HepG2 (cell line): ENCODE measurements at regions not wholly inside any gene's neighbourhood (a gene's known extent, or its start where the extent isn't known, plus 50 kb on each side); places are given as distances from the start of the nearest gene placed in this dataset.

Experiments
- ATRX ChIP-seq: sonication (generic); formaldehyde crosslinking; IDR thresholded peaks from 2 replicates; pipeline ENCODE4 v1.4.0; 2020; ENCODE audit warnings: missing genetic modification reagents, borderline replicate concordance
- BCL6 ChIP-seq: IDR thresholded peaks from 2 replicates; pipeline ENCODE4 v1.6.1; 2016; ENCODE audit warnings: missing genetic modification reagents, missing compliant biosample characterization
- CBX5 ChIP-seq: sonication (generic); formaldehyde crosslinking; IDR thresholded peaks from 2 replicates; pipeline ENCODE4 v1.4.0; 2020; ENCODE audit warnings: missing genetic modification reagents, borderline replicate concordance
- HMGA1 ChIP-seq: sonication (generic); formaldehyde crosslinking; conservative IDR thresholded peaks from 2 replicates; pipeline ENCODE4 v1.4.0; 2020; ENCODE audit warnings: missing genetic modification reagents
- HNF4G ChIP-seq, 2 experiments: sonication (generic) in 1 of 2; formaldehyde crosslinking in 1 of 2; IDR thresholded peaks; 2 replicates each; pipeline versions ENCODE4 v1.4.0 to v1.6.1; 2011 to 2020; ENCODE audit warnings: borderline replicate concordance in 2 of 2, low read depth in 2 of 2, mild to moderate bottlenecking in 2 of 2, low read length in 1 of 2, missing genetic modification reagents in 1 of 2, moderate library complexity in 1 of 2
- JDP2 ChIP-seq: sonication (generic); formaldehyde crosslinking; IDR thresholded peaks from 2 replicates; pipeline ENCODE4 v1.8.1; 2022; ENCODE audit warnings: missing genetic modification reagents, borderline replicate concordance
- KMT2B ChIP-seq: IDR thresholded peaks from 2 replicates; pipeline ENCODE4 v1.6.1; 2016; ENCODE audit warnings: missing genetic modification reagents, missing compliant biosample characterization
- MAFF ChIP-seq: IDR thresholded peaks from 2 replicates; pipeline ENCODE4 v1.6.1; 2011; ENCODE audit warnings: low read depth, low read length, improper control_type of control experiment
- PAWR ChIP-seq: sonication (generic); formaldehyde crosslinking; IDR thresholded peaks from 2 replicates; pipeline ENCODE4 v1.4.0; 2020; ENCODE audit warnings: missing genetic modification reagents, mild to moderate bottlenecking, borderline replicate concordance
- PCBP2 ChIP-seq: fragments of 200-400 bp; formaldehyde crosslinking; optimal IDR thresholded peaks from 2 replicates; pipeline ENCODE3; 2018; ENCODE audit warnings: low read length, low read depth; ENCODE audit not compliant: poor library complexity, severe bottlenecking
- SPEN ChIP-seq: sonication (generic); formaldehyde crosslinking; IDR thresholded peaks from 2 replicates; pipeline ENCODE4 v1.5.1; 2020; ENCODE audit warnings: low read depth, mild to moderate bottlenecking, missing genetic modification reagents
- SRY ChIP-seq: sonication (generic); formaldehyde crosslinking; IDR thresholded peaks from 2 replicates; pipeline ENCODE4 v1.8.0; 2022; ENCODE audit warnings: mild to moderate bottlenecking, missing genetic modification reagents
- THAP11 ChIP-seq: IDR thresholded peaks from 2 replicates; pipeline ENCODE4 v1.6.1; 2016; ENCODE audit warnings: missing biosample characterization, missing genetic modification reagents
- ZBTB7B ChIP-seq: sonication (generic); formaldehyde crosslinking; IDR thresholded peaks from 2 replicates; pipeline ENCODE4 v1.4.0; 2020; ENCODE audit warnings: missing genetic modification reagents
- ZIK1 ChIP-seq: sonication (generic); formaldehyde crosslinking; IDR thresholded peaks from 2 replicates; pipeline ENCODE4 v1.5.0; 2020; ENCODE audit warnings: mild to moderate bottlenecking, low read depth, missing genetic modification reagents, borderline replicate concordance
- ZMAT3 ChIP-seq: sonication (generic); formaldehyde crosslinking; conservative IDR thresholded peaks from 2 replicates; pipeline ENCODE4 v1.7.0; 2021; ENCODE audit warnings: missing genetic modification reagents
- ZNF589 ChIP-seq: sonication (generic); formaldehyde crosslinking; conservative IDR thresholded peaks from 2 replicates; pipeline ENCODE4 v1.8.0; 2022; ENCODE audit warnings: mild to moderate bottlenecking, moderate library complexity, missing genetic modification reagents
- ZNF660 ChIP-seq: sonication (generic); formaldehyde crosslinking; IDR thresholded peaks from 2 replicates; pipeline ENCODE4 v1.5.1; 2020; ENCODE audit warnings: mild to moderate bottlenecking, low read depth, missing genetic modification reagents, borderline replicate concordance
- ZNF75D ChIP-seq: sonication (generic); formaldehyde crosslinking; IDR thresholded peaks from 2 replicates; pipeline ENCODE4 v1.8.1; 2023; ENCODE audit warnings: missing genetic modification reagents, mild to moderate bottlenecking, borderline replicate concordance
- TF ChIP-seq, protein P1 (sequence below): IDR thresholded peaks from 2 replicates; pipeline ENCODE4 v1.6.1; 2016; ENCODE audit warnings: missing biosample characterization, missing genetic modification reagents, low read depth
- TF ChIP-seq, protein P2 (sequence below): sonication (generic); formaldehyde crosslinking; IDR thresholded peaks from 2 replicates; pipeline ENCODE4 v1.5.0; 2020; ENCODE audit warnings: missing genetic modification reagents
- TF ChIP-seq, protein P3 (sequence below): sonication (generic); formaldehyde crosslinking; IDR thresholded peaks from 2 replicates; pipeline ENCODE4 v1.5.0; 2020; ENCODE audit warnings: mild to moderate bottlenecking, missing genetic modification reagents
- TF ChIP-seq, protein P4 (sequence below): IDR thresholded peaks from 2 replicates; pipeline ENCODE4 v1.6.1; 2016; ENCODE audit warnings: low read depth, control low read depth

DNA sequence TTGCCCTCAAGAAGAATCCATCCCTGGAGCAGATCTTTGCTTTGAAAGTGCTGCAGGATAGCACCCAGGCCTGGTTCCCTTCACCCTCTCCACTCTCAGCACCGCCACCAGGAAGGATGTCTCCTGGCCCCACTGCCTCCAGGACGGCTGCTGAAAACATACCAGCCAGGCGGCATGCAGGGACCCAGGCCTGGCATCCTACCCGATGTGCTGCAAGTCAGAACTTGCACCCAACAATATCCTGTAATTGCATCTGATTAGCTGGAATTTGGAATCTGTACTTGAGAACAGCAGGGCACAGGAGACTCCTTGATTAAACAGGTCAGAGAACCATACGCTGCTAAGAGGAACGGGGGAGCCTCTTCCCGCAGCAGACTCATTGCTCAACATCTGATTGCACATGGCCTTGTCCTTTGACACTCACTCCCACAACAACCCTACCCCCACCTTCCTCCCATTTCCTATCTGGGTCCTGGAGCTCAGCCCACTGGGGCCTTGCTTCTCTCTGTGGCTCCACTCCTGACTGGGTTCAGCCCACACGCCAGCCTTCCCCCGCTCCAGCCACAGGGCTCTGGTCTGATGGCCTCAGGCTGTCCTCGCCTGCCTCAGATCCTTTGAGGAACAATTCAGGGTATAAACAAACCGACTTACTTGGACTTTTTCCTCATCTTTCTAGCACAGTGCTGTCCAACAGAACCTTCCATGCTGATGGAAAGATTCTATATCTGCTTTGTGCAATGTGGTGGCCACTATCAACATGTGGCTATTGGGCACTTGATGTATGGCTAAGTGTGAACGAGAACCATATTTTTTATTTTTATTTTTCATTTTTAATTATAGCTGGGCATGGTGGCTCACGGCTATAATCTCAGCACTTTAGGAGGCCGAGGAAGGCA is 78.0 kb downstream of the FGD2 start (continued):
- no peak for TF ChIP-seq JDP2 (CRISPR knock-in tag)
- TF ChIP-seq BCL6 (CRISPR knock-in tag), result peak; percentile 97
- TF ChIP-seq, protein P1, sequence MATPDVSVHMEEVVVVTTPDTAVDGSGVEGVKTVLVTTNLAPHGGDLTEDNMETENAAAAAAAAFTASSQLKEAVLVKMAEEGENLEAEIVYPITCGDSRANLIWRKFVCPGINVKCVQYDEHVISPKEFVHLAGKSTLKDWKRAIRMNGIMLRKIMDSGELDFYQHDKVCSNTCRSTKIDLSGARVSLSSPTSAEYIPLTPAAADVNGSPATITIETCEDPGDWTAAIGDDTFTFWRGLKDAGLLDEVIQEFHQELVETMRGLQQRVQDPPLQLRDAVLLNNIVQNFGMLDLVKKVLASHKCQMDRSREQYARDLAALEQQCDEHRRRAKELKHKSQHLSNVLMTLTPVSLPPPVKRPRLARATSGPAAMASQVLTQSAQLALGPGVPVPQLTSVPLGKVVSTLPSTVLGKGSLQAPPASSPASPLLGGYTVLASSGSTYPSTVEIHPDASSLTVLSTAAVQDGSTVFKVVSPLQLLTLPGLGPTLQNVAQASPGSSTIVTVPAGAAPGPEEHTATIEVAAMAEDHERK (CRISPR knock-in tag), result 0 out of 2 replicates have a peak, but pooled peaks have one; percentile 35
- peak; percentile 99 for TF ChIP-seq ZBTB7B
- TF ChIP-seq PAWR, result no peak
- TF ChIP-seq ZMAT3 (CRISPR knock-in tag), result peak; percentile 93
- TF ChIP-seq, protein P2, sequence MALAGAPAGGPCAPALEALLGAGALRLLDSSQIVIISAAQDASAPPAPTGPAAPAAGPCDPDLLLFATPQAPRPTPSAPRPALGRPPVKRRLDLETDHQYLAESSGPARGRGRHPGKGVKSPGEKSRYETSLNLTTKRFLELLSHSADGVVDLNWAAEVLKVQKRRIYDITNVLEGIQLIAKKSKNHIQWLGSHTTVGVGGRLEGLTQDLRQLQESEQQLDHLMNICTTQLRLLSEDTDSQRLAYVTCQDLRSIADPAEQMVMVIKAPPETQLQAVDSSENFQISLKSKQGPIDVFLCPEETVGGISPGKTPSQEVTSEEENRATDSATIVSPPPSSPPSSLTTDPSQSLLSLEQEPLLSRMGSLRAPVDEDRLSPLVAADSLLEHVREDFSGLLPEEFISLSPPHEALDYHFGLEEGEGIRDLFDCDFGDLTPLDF, result peak; percentile 76; the same call in 1 of the 2 replicates
- peak; percentile 64 for TF ChIP-seq SRY (CRISPR knock-in tag)
- peak; percentile 79 for TF ChIP-seq KMT2B (CRISPR knock-in tag)
- TF ChIP-seq ZNF75D (CRISPR knock-in tag), result no peak
- TF ChIP-seq ZIK1 (CRISPR knock-in tag), result peak; percentile 78
- no peak for TF ChIP-seq ATRX (CRISPR knock-in tag)
- TF ChIP-seq PCBP2, result peak; percentile 25
- TF ChIP-seq HNF4G (IDR thresholded peaks at IDR 0.05; ENCODE audit: borderline replicate concordance, low read depth, low read length), result peak; percentile 100
- TF ChIP-seq HNF4G (CRISPR knock-in tag; IDR thresholded peaks at IDR 0.05; ENCODE audit: borderline replicate concordance, low read depth), result peak; percentile 99
- no peak for TF ChIP-seq HMGA1 (CRISPR knock-in tag)
- TF ChIP-seq, protein P3, sequence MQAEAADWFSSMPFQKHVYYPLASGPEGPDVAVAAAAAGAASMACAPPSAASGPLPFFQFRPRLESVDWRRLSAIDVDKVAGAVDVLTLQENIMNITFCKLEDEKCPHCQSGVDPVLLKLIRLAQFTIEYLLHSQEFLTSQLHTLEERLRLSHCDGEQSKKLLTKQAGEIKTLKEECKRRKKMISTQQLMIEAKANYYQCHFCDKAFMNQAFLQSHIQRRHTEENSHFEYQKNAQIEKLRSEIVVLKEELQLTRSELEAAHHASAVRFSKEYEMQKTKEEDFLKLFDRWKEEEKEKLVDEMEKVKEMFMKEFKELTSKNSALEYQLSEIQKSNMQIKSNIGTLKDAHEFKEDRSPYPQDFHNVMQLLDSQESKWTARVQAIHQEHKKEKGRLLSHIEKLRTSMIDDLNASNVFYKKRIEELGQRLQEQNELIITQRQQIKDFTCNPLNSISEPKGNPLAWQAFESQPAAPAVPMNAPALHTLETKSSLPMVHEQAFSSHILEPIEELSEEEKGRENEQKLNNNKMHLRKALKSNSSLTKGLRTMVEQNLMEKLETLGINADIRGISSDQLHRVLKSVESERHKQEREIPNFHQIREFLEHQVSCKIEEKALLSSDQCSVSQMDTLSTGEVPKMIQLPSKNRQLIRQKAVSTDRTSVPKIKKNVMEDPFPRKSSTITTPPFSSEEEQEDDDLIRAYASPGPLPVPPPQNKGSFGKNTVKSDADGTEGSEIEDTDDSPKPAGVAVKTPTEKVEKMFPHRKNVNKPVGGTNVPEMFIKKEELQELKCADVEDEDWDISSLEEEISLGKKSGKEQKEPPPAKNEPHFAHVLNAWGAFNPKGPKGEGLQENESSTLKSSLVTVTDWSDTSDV (CRISPR knock-in tag), result no peak
- peak; percentile 100 for TF ChIP-seq CBX5 (CRISPR knock-in tag)
- TF ChIP-seq ZNF589, result no peak
- TF ChIP-seq THAP11 (CRISPR knock-in tag), result peak; percentile 89
- TF ChIP-seq ZNF660 (CRISPR knock-in tag), result no peak
- peak; percentile 95 for TF ChIP-seq SPEN (CRISPR knock-in tag)
- no peak for TF ChIP-seq MAFF
- TF ChIP-seq, protein P4, sequence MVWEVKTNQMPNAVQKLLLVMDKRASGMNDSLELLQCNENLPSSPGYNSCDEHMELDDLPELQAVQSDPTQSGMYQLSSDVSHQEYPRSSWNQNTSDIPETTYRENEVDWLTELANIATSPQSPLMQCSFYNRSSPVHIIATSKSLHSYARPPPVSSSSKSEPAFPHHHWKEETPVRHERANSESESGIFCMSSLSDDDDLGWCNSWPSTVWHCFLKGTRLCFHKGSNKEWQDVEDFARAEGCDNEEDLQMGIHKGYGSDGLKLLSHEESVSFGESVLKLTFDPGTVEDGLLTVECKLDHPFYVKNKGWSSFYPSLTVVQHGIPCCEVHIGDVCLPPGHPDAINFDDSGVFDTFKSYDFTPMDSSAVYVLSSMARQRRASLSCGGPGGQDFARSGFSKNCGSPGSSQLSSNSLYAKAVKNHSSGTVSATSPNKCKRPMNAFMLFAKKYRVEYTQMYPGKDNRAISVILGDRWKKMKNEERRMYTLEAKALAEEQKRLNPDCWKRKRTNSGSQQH (CRISPR knock-in tag), result peak; percentile 63; the same call in 1 of the 2 replicates
